Lower lobe of right lung (tissue), 2 donors: ENCODE measurements at regions not wholly inside any gene's neighbourhood (a gene's known extent, or its start where the extent isn't known, plus 50 kb on each side); places are given as distances from the start of the nearest gene placed in this dataset.

ENCODE experiments used
- ATAC-seq, 2 donors: fragments of 200-7000 bp; cut with Tn5 transposase; one replicate each; pipeline ENCODE4 v1.9.1; 2020 to 2022; ENCODE audit warnings: mild to moderate bottlenecking in 2 of 2, moderate library complexity in 2 of 2
- DNase-seq: peaks from one replicate; pipeline ENCODE4 v3.0.0-alpha.2; 2020
- H3K27ac ChIP-seq: fragments of 200-600 bp; one replicate; pipeline ENCODE4 v1.8.0; 2022
- H3K27me3 ChIP-seq: fragments of 200-600 bp; one replicate; pipeline ENCODE4 v1.8.0; 2022; ENCODE audit warnings: low read depth
- H3K36me3 ChIP-seq: fragments of 200-600 bp; one replicate; pipeline ENCODE4 v1.8.0; 2022; ENCODE audit warnings: mild to moderate bottlenecking
- H3K4me1 ChIP-seq: fragments of 200-600 bp; one replicate; pipeline ENCODE4 v1.8.0; 2022
- H3K4me3 ChIP-seq: fragments of 200-600 bp; one replicate; pipeline ENCODE4 v1.8.0; 2022; ENCODE audit warnings: mild to moderate bottlenecking
- H3K9me3 ChIP-seq: fragments of 200-600 bp; one replicate; pipeline ENCODE4 v1.8.0; 2022
- intact Hi-C: fragments of 100-400 bp; cut with DNase I; formaldehyde crosslinking; loops from one replicate; pipeline ENCODE4 v1.11.0; 2022
- TF ChIP-seq, protein P1 (sequence below): fragments of 200-600 bp; IDR thresholded peaks from one replicate; pipeline ENCODE4 v1.8.0; 2022; ENCODE audit warnings: antibody characterized with exemption, mild to moderate bottlenecking
- donor health status: DM: no; HTN: yes; CAD: no; lungs with severe emphysema.

DNA sequence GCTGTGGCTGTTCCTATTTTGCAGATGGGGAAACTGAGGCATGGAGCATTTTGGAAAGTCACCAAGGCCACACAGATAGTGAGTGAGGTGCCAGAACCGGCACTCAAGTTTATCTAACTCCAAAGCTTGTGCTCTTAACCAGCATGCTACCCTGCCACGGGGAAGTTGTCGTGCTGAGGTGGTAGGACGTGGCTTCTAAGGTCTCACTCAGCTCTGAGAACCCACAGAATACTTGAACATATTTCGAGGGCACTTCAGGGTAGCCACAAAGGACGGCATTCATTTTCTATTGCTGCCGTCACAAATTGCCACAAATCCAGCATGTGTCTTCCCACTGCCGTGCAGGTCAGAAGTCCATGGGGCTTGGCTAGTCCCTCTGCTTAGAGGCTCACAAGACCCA, 116.7 kb downstream of the OLFM1 start:
- Histone ChIP-seq H3K27ac (no peak overlapping the region), H3K4me1 (no peaks in the 10 kb centered on the region), H3K27me3 (peaks cover 9% of the 10 kb centered on the region), H3K9me3 (no peaks in the 10 kb centered on the region), H3K4me3 (no peak overlapping the region), H3K36me3 (no peaks in the 10 kb centered on the region)
- intact Hi-C loops: no loop called here
- ATAC-seq: peak in 1 of 2 donors; percentile 78
- DNase-seq: no peak
- TF ChIP-seq, protein P1, sequence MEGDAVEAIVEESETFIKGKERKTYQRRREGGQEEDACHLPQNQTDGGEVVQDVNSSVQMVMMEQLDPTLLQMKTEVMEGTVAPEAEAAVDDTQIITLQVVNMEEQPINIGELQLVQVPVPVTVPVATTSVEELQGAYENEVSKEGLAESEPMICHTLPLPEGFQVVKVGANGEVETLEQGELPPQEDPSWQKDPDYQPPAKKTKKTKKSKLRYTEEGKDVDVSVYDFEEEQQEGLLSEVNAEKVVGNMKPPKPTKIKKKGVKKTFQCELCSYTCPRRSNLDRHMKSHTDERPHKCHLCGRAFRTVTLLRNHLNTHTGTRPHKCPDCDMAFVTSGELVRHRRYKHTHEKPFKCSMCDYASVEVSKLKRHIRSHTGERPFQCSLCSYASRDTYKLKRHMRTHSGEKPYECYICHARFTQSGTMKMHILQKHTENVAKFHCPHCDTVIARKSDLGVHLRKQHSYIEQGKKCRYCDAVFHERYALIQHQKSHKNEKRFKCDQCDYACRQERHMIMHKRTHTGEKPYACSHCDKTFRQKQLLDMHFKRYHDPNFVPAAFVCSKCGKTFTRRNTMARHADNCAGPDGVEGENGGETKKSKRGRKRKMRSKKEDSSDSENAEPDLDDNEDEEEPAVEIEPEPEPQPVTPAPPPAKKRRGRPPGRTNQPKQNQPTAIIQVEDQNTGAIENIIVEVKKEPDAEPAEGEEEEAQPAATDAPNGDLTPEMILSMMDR: no peak

DNA sequence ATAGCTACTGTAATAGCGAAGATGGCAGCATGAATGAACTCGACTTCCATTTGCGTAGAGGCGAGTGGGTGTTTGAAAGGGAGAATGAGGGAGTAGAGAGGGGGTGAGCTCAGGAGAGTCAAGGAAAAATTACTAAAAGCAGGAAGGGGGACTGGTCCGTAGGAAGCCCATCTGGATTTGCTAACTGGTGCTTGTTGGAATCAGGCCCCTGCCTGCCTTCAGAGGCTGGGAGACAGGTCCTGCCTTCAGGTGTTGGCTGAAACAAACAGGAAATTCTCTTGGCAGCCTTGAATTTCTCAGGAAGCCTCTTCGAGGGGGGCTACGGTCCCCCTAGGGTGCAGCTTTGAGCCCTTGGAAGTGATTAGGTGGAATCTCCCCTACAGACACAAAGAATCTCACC, 121.7 kb downstream of the OLFM1 start:
- Histone ChIP-seq H3K36me3 (no peaks in the 10 kb centered on the region), H3K27ac (no peak overlapping the region), H3K27me3 (peaks cover 9% of the 10 kb centered on the region), H3K9me3 (peaks cover 5% of the 10 kb centered on the region), H3K4me1 (no peaks in the 10 kb centered on the region), H3K4me3 (no peak overlapping the region)
- ATAC-seq (no peak), DNase-seq (no peak)
- intact Hi-C loops: no loop called here
- TF ChIP-seq, protein P1: no peak

DNA sequence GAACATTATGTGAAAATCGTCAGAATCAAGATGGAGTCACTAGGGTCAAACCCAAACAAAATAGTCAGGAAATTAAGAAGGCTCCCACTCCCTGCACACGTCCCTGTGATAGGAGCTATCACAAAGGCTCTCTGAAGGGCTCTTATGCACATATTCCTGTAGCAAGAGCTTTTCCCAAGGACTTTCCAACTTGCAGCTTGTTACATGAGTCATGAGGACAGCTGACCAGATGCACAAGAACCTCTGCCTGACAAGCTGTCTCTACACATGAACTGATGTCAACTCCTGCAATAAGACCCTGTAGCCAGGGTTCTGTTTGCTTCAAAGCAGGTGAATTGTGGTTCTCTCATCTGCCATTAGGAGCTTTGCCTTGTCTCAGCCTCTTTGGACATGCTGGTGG, 122.4 kb downstream of the OLFM1 start:
- no peak for DNase-seq
- H3K9me3 ChIP-seq: peaks cover 5% of the 10 kb centered on the region
- ATAC-seq: no peak
- TF ChIP-seq, protein P1: no peak
- H3K27ac ChIP-seq: no peak overlapping the region
- no peaks in the 10 kb centered on the region for H3K36me3 ChIP-seq
- no peak overlapping the region for H3K4me3 ChIP-seq
- intact Hi-C loops: no loop called here
- H3K27me3 ChIP-seq: peaks cover 11% of the 10 kb centered on the region
- no peaks in the 10 kb centered on the region for H3K4me1 ChIP-seq

DNA sequence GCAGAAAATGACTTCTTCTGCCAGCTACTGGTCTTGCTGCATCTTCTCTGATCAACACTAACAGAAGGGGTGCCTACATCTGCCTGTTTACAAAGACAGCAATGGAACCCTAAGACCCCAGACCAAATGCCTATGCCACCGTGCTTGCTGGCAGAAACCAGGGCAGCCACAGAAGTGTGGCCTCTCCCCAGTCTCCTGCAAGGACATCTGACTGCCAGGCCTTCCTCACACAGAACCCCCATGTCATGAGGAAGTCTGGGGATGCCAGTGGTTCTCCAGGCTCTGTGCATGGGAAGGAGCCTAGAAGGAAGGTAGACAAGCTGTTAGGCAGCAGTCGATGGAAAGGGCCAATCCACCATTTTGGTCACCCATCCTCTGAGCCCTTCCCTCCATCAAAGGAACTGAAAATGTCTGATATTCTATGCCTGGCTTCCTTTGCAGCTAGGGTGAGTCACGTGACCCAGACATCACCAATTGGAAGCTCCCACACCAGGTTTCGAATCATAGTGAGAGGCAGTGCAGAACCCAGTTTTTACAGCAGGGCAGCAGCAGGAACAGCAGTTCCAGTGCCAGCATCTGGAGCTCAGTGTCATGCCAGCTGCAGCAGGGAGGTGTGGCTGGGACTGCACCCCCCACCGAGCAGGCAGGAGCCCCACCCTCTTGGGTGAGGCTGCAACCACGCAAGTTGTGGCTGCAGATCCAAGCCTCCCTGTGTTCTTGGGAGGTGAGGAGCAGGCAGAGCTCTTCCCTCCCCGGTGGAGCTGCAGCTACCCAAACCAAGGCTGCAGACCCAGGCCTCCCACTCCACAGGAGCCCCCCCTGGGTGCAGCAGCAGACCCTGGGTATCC, 123.4 kb downstream of the OLFM1 start:
- Histone ChIP-seq H3K27me3 (peaks cover 11% of the 10 kb centered on the region), H3K36me3 (no peaks in the 10 kb centered on the region), H3K4me1 (peaks cover 6% of the 10 kb centered on the region), H3K4me3 (no peak overlapping the region), H3K9me3 (peaks cover 5% of the 10 kb centered on the region), H3K27ac (no peak overlapping the region)
- TF ChIP-seq, protein P1: no peak
- intact Hi-C loops: no loop called here
- no peak for ATAC-seq
- DNase-seq: peak; percentile 10

DNA sequence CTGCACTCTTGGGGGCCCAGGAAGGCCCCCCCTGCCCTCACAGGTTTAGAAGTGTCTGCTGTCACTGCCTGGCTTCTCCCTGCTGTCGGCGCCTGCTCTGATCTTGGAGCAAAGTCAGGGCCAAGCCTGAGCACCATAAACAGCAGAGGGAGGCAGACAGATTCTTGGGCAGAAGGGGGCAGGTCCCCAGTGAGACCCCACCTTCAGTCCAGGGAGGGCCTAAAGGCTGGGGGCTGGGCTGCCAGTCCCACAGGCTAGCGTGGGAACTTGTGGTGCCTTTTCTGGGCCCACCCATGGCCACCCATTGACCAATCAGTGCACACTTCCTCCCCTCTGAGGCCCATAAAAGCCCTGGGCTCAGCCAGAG, 124.0 kb downstream of the OLFM1 start:
- DNase-seq (peak; percentile 14), ATAC-seq (no peak)
- intact Hi-C loops: no loop called here
- Histone ChIP-seq H3K9me3 (peaks cover 5% of the 10 kb centered on the region), H3K27ac (no peak overlapping the region), H3K27me3 (peaks cover 11% of the 10 kb centered on the region), H3K36me3 (no peaks in the 10 kb centered on the region), H3K4me1 (peaks cover 10% of the 10 kb centered on the region), H3K4me3 (no peak overlapping the region)
- TF ChIP-seq, protein P1: no peak
